Endodermal cell (in vitro differentiated cells): ENCODE measurements at regions not wholly inside any gene's neighbourhood (a gene's known extent, or its start where the extent isn't known, plus 50 kb on each side); places are given as distances from the start of the nearest gene placed in this dataset.
"Not testable (repeated sequence)": the region's sequence is repeated elsewhere in the genome, so short reads cannot be mapped to it uniquely, and the experiment has no call there.

Source experiments
- DNase-seq: peaks from one replicate; pipeline ENCODE4 v3.0.0-alpha.2; 2017
- H3K27ac ChIP-seq: 2 replicates; pipeline ENCODE4 v1.5.1; 2013; ENCODE audit warnings: mild to moderate bottlenecking, low read depth, low read length, moderate library complexity
- H3K27me3 ChIP-seq: 2 replicates; pipeline ENCODE4 v1.6.1; 2013; ENCODE audit warnings: mild to moderate bottlenecking, low read length, moderate library complexity; ENCODE audit not compliant: insufficient read depth, control insufficient read depth, poor library complexity, severe bottlenecking
- H3K36me3 ChIP-seq: 2 replicates; pipeline ENCODE4 v1.7.0; 2013; ENCODE audit warnings: mild to moderate bottlenecking, low read length, moderate library complexity; ENCODE audit not compliant: control insufficient read depth, insufficient read depth
- H3K4me1 ChIP-seq: one replicate; pipeline ENCODE4 v1.7.0; 2013; ENCODE audit warnings: low read length; ENCODE audit not compliant: control insufficient read depth, insufficient read depth
- H3K4me3 ChIP-seq: 2 replicates; pipeline ENCODE4 v1.5.1; 2013; ENCODE audit warnings: mild to moderate bottlenecking, low read length, moderate library complexity
- H3K9ac ChIP-seq: 2 replicates; pipeline ENCODE4 v1.6.1; 2013; ENCODE audit warnings: mild to moderate bottlenecking, low read length, moderate library complexity; ENCODE audit not compliant: poor library complexity, severe bottlenecking; ENCODE audit errors: extremely low read depth
- H3K9me3 ChIP-seq: 2 replicates; pipeline ENCODE4 v1.6.1; 2013; ENCODE audit warnings: mild to moderate bottlenecking, low read length, moderate library complexity; ENCODE audit not compliant: control insufficient read depth
- H3K27ac Mint-ChIP-seq: 2 replicates; pipeline ENCODE4 v1.8.0; 2020; ENCODE audit warnings: mixed read lengths
- H3K27me3 Mint-ChIP-seq: 2 replicates; pipeline ENCODE4 v1.8.0; 2021; ENCODE audit warnings: mild to moderate bottlenecking, mixed read lengths; ENCODE audit not compliant: insufficient read depth
- H3K36me3 Mint-ChIP-seq: 2 replicates; pipeline ENCODE4 v1.8.0; 2020; ENCODE audit warnings: low read depth, mixed read lengths
- H3K4me1 Mint-ChIP-seq: 2 replicates; pipeline ENCODE4 v1.8.0; 2020; ENCODE audit warnings: mixed read lengths
- H3K4me3 Mint-ChIP-seq: 2 replicates; pipeline ENCODE4 v1.8.0; 2020; ENCODE audit warnings: mild to moderate bottlenecking, moderate library complexity, mixed read lengths
- H3K9me3 Mint-ChIP-seq: 2 replicates; pipeline ENCODE4 v1.8.0; 2020; ENCODE audit warnings: mild to moderate bottlenecking, mixed read lengths
- WGBS, 2 experiments: methylation state at CpG; one replicate each; pipeline versions ENCODE4 v1.1.5 to v1.1.7; 2013; ENCODE audit warnings: missing lambda C conversion rate in 2 of 2, mixed read lengths in 1 of 2; ENCODE audit not compliant: insufficient coverage in 1 of 2, insufficient read length in 1 of 2; 5-methylcytosine and 5-hydroxymethylcytosine counted together
- TF ChIP-seq, protein P1 (sequence below): fragments of 200-600 bp; sonication (generic); conservative IDR thresholded peaks from 2 replicates; pipeline ENCODE4 v1.5.0; 2021; ENCODE audit warnings: antibody characterized with exemption, mild to moderate bottlenecking

- H3K9me3 Mint-ChIP-seq: peaks cover 81% of the 10 kb centered on the region
- H3K36me3 Mint-ChIP-seq: no peaks in the 10 kb centered on the region
- H3K9ac ChIP-seq: no peak overlapping the region
- no peaks in the 10 kb centered on the region for H3K27me3 ChIP-seq
- no peaks in the 10 kb centered on the region for H3K4me1 Mint-ChIP-seq
- TF ChIP-seq, protein P1, sequence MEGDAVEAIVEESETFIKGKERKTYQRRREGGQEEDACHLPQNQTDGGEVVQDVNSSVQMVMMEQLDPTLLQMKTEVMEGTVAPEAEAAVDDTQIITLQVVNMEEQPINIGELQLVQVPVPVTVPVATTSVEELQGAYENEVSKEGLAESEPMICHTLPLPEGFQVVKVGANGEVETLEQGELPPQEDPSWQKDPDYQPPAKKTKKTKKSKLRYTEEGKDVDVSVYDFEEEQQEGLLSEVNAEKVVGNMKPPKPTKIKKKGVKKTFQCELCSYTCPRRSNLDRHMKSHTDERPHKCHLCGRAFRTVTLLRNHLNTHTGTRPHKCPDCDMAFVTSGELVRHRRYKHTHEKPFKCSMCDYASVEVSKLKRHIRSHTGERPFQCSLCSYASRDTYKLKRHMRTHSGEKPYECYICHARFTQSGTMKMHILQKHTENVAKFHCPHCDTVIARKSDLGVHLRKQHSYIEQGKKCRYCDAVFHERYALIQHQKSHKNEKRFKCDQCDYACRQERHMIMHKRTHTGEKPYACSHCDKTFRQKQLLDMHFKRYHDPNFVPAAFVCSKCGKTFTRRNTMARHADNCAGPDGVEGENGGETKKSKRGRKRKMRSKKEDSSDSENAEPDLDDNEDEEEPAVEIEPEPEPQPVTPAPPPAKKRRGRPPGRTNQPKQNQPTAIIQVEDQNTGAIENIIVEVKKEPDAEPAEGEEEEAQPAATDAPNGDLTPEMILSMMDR: no peak
- H3K4me3 ChIP-seq: no peak overlapping the region
- H3K4me3 Mint-ChIP-seq: no peak overlapping the region
- H3K4me1 ChIP-seq: no peaks in the 10 kb centered on the region
- 82 to 89% methylated on average over 15 of the region's 15 CpGs for WGBS, 2 experiments
- no peak overlapping the region for H3K27ac ChIP-seq
- H3K9me3 ChIP-seq: peaks cover 75% of the 10 kb centered on the region
- no peak for DNase-seq
- no peak overlapping the region for H3K27ac Mint-ChIP-seq
- no peaks in the 10 kb centered on the region for H3K27me3 Mint-ChIP-seq
- no peaks in the 10 kb centered on the region for H3K36me3 ChIP-seq
Observed at GRCh38 chr16:46466239-46466638, 154.9 kb downstream of the SHCBP1 start.

- not testable (repeated sequence) for H3K36me3 Mint-ChIP-seq, H3K4me3 ChIP-seq, H3K4me1 ChIP-seq, H3K9ac ChIP-seq, H3K27ac Mint-ChIP-seq, H3K36me3 ChIP-seq, DNase-seq, H3K27me3 Mint-ChIP-seq, H3K4me3 Mint-ChIP-seq, H3K4me1 Mint-ChIP-seq, H3K27ac ChIP-seq, H3K9me3 ChIP-seq, H3K27me3 ChIP-seq
- WGBS, 2 experiments: 80 to 83% methylated on average over 1 to 10 of the region's 10 CpGs
- peaks cover 42% of the 10 kb centered on the region for H3K9me3 Mint-ChIP-seq
Observed at GRCh38 chr16:46454801-46455200, 166.4 kb downstream of the SHCBP1 start.

- no peak overlapping the region for H3K4me3 ChIP-seq
- no peaks in the 10 kb centered on the region for H3K4me1 ChIP-seq
- H3K27me3 Mint-ChIP-seq: no peaks in the 10 kb centered on the region
- no peak for DNase-seq
- H3K9me3 Mint-ChIP-seq: peaks cover 65% of the 10 kb centered on the region
- H3K9ac ChIP-seq: no peak overlapping the region
- H3K36me3 Mint-ChIP-seq: no peaks in the 10 kb centered on the region
- no peaks in the 10 kb centered on the region for H3K36me3 ChIP-seq
- H3K9me3 ChIP-seq: peaks cover 8% of the 10 kb centered on the region
- no peaks in the 10 kb centered on the region for H3K27me3 ChIP-seq
- no peak overlapping the region for H3K4me3 Mint-ChIP-seq
- H3K4me1 Mint-ChIP-seq: no peaks in the 10 kb centered on the region
- no peak overlapping the region for H3K27ac ChIP-seq
- no peak overlapping the region for H3K27ac Mint-ChIP-seq
- TF ChIP-seq, protein P1: no peak
- WGBS, 2 experiments: 92 to 94% methylated on average over 47 to 81 of the region's 81 CpGs
Observed at GRCh38 chr16:46428108-46429061, 192.8 kb downstream of the SHCBP1 start.
